D721Med (cell line): ENCODE measurements at regions not wholly inside any gene's neighbourhood (a gene's known extent, or its start where the extent isn't known, plus 50 kb on each side); places are given as distances from the start of the nearest gene placed in this dataset.

Source experiments
- DNase-seq: peaks from one replicate; pipeline ENCODE4 v3.0.0; 2011; ENCODE audit warnings: low spot score; ENCODE audit not compliant: insufficient read length
- FAIRE-seq: peaks from 2 replicates; lab custom pipeline; 2011; peaks lifted over from hg19 to GRCh38; lab: Jason Lieb, UNC
- TF ChIP-seq, protein P1 (sequence below): IDR thresholded peaks from 2 replicates; pipeline ENCODE4 v1.5.1; 2012; ENCODE audit warnings: mild to moderate bottlenecking, control low read depth; ENCODE audit not compliant: insufficient read depth; ENCODE audit errors: missing control alignments

GRCh38 chr5:6321078-6321477, 57.3 kb downstream of the MED10 start:
- FAIRE-seq: no peak
- TF ChIP-seq, protein P1, sequence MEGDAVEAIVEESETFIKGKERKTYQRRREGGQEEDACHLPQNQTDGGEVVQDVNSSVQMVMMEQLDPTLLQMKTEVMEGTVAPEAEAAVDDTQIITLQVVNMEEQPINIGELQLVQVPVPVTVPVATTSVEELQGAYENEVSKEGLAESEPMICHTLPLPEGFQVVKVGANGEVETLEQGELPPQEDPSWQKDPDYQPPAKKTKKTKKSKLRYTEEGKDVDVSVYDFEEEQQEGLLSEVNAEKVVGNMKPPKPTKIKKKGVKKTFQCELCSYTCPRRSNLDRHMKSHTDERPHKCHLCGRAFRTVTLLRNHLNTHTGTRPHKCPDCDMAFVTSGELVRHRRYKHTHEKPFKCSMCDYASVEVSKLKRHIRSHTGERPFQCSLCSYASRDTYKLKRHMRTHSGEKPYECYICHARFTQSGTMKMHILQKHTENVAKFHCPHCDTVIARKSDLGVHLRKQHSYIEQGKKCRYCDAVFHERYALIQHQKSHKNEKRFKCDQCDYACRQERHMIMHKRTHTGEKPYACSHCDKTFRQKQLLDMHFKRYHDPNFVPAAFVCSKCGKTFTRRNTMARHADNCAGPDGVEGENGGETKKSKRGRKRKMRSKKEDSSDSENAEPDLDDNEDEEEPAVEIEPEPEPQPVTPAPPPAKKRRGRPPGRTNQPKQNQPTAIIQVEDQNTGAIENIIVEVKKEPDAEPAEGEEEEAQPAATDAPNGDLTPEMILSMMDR: no peak
- DNase-seq: no peak

DNA sequence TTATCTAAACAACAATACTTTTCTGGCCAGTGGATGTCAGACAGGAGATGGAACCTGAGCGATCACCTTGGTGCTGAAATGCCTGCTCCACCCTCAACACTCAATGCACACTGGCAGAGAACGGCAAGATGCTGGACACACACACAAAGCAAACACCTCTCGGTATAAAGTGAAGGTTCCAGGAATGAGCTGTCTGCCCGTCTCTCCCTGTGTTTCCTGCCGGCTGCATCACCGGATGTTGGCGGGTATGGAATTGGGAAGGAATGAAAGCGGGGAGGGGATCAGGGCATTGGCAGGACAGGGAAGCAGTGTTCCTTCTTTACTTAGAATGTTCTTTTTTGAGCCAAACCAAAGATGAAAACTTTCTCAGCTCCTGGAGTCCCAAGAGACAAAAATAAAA, 59.2 kb downstream of the MED10 start:
- TF ChIP-seq, protein P1: no peak
- FAIRE-seq (no peak), DNase-seq (no peak)

DNA sequence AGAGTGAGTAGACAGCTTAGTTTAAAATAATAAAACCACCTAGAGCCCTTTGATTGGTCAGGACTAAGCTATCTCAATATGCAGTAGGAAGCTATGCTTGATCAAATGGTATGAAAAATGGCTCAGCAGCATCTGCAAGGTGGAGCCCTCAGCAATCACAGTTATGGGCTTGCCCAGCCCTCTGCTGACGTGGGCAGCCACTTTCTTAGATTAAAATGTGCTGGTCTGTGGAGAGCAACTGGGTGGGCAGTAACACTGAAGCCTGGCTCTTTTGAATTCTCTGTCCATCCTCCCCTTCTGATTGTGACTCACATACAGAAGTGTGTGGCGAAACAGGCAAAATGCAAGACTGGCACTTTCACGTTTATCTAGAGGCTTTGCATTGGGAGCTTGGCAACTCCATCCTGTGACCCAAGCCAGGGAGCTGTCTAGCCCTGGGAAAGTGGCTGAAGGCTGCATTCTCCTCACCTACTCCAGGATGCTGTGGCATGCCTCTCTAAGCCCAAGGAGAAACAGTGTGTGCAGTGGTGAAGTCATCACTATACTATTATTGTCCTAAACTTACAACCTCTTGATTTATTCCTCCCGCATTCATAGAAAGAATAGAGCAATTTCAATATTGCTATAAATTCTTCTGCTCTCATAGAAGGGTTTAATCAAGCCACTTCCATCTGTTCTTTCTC, 61.1 kb downstream of the MED10 start:
- FAIRE-seq (no peak), DNase-seq (no peak)
- TF ChIP-seq, protein P1: no peak

- FAIRE-seq (no peak), DNase-seq (no peak)
- TF ChIP-seq, protein P1: no peak
Measured at GRCh38 chr5:6315580-6315979, 62.8 kb downstream of the MED10 start.

- DNase-seq (no peak), FAIRE-seq (no peak)
- TF ChIP-seq, protein P1: no peak
Measured at GRCh38 chr5:6311568-6312501, 66.5 kb downstream of the MED10 start.

- TF ChIP-seq, protein P1: no peak
- no peak for FAIRE-seq
Measured at GRCh38 chr5:6309949-6310348, 68.4 kb downstream of the MED10 start.

More at GRCh38 chr5:6309949-6310348, 68.4 kb downstream of the MED10 start:
- DNase-seq: no peak
